Ishikawa (cell line): ENCODE measurements at regions not wholly inside any gene's neighbourhood (a gene's known extent, or its start where the extent isn't known, plus 50 kb on each side); places are given as distances from the start of the nearest gene placed in this dataset.

Experiments used
- CEBPB ChIP-seq: IDR thresholded peaks from 2 replicates; pipeline ENCODE4 v1.6.1; 2012
- CREB1 ChIP-seq: IDR thresholded peaks from 2 replicates; pipeline ENCODE4 v1.6.1; 2012; ENCODE audit warnings: low read depth
- EGR1 ChIP-seq: IDR thresholded peaks from 2 replicates; pipeline ENCODE4 v1.6.1; 2012
- EP300 ChIP-seq: IDR thresholded peaks from 2 replicates; pipeline ENCODE4 v1.6.1; 2012; ENCODE audit warnings: borderline replicate concordance
- FOXM1 ChIP-seq: IDR thresholded peaks from 2 replicates; pipeline ENCODE4 v1.6.1; 2012; ENCODE audit warnings: low read depth, borderline replicate concordance
- MAX ChIP-seq: IDR thresholded peaks from 2 replicates; pipeline ENCODE4 v1.6.1; 2012
- NFIC ChIP-seq: IDR thresholded peaks from 2 replicates; pipeline ENCODE4 v1.6.1; 2012
- RAD21 ChIP-seq: IDR thresholded peaks from 2 replicates; pipeline ENCODE4 v1.6.1; 2012; ENCODE audit warnings: low read depth
- TAF1 ChIP-seq: IDR thresholded peaks from 2 replicates; pipeline ENCODE4 v1.6.1; 2012; ENCODE audit warnings: low read depth, mild to moderate bottlenecking
- TCF12 ChIP-seq: IDR thresholded peaks from 2 replicates; pipeline ENCODE4 v1.6.1; 2012; ENCODE audit warnings: low read depth
- TEAD4 ChIP-seq: IDR thresholded peaks from 2 replicates; pipeline ENCODE4 v1.6.1; 2012
- USF1 ChIP-seq: IDR thresholded peaks from 2 replicates; pipeline ENCODE4 v1.6.1; 2012
- YY1 ChIP-seq: IDR thresholded peaks from 2 replicates; pipeline ENCODE4 v1.6.1; 2012; ENCODE audit warnings: low read depth
- ZBTB7A ChIP-seq: IDR thresholded peaks from 2 replicates; pipeline ENCODE4 v1.6.1; 2012; ENCODE audit warnings: low read depth
- TF ChIP-seq, protein P1 (sequence below): IDR thresholded peaks from 2 replicates; pipeline ENCODE4 v1.6.1; 2012; ENCODE audit warnings: low read depth, mild to moderate bottlenecking

GRCh38 chr12:131636940-131637750 is 73.7 kb upstream of the SFSWAP start:
- TF ChIP-seq CEBPB (no peak), ZBTB7A (no peak)

DNA sequence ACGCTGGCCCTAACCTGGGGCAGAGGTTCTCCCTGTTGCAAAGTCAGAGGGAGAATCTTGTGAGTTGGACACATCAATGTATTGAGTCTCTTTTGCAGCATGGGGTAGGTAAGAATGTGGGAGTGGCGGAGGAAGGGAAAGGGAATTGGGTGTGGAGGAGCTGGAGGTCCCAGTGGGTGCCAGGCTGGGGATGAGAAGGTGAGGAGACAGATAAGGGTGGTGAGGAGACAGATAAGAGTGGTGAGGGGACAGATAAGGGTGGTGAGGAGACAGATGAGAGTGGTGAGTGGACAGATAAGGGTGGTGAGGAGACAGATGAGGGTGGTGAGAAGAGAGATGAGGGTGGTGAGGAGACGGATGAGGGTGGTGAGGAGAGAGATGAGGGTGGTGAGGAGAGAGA is 72.9 kb upstream of the SFSWAP start:
- TF ChIP-seq YY1, result no peak
- no peak for TF ChIP-seq TCF12
- no peak for TF ChIP-seq CREB1
- TF ChIP-seq NFIC, result no peak
- no peak for TF ChIP-seq EGR1
- no peak for TF ChIP-seq TAF1
- no peak for TF ChIP-seq TEAD4
- no peak for TF ChIP-seq MAX
- no peak for TF ChIP-seq EP300
- TF ChIP-seq FOXM1, result no peak
- TF ChIP-seq USF1, result no peak
- no peak for TF ChIP-seq CEBPB
- TF ChIP-seq, protein P1, sequence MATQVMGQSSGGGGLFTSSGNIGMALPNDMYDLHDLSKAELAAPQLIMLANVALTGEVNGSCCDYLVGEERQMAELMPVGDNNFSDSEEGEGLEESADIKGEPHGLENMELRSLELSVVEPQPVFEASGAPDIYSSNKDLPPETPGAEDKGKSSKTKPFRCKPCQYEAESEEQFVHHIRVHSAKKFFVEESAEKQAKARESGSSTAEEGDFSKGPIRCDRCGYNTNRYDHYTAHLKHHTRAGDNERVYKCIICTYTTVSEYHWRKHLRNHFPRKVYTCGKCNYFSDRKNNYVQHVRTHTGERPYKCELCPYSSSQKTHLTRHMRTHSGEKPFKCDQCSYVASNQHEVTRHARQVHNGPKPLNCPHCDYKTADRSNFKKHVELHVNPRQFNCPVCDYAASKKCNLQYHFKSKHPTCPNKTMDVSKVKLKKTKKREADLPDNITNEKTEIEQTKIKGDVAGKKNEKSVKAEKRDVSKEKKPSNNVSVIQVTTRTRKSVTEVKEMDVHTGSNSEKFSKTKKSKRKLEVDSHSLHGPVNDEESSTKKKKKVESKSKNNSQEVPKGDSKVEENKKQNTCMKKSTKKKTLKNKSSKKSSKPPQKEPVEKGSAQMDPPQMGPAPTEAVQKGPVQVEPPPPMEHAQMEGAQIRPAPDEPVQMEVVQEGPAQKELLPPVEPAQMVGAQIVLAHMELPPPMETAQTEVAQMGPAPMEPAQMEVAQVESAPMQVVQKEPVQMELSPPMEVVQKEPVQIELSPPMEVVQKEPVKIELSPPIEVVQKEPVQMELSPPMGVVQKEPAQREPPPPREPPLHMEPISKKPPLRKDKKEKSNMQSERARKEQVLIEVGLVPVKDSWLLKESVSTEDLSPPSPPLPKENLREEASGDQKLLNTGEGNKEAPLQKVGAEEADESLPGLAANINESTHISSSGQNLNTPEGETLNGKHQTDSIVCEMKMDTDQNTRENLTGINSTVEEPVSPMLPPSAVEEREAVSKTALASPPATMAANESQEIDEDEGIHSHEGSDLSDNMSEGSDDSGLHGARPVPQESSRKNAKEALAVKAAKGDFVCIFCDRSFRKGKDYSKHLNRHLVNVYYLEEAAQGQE, result no peak
- no peak for TF ChIP-seq RAD21
- no peak for TF ChIP-seq ZBTB7A

DNA sequence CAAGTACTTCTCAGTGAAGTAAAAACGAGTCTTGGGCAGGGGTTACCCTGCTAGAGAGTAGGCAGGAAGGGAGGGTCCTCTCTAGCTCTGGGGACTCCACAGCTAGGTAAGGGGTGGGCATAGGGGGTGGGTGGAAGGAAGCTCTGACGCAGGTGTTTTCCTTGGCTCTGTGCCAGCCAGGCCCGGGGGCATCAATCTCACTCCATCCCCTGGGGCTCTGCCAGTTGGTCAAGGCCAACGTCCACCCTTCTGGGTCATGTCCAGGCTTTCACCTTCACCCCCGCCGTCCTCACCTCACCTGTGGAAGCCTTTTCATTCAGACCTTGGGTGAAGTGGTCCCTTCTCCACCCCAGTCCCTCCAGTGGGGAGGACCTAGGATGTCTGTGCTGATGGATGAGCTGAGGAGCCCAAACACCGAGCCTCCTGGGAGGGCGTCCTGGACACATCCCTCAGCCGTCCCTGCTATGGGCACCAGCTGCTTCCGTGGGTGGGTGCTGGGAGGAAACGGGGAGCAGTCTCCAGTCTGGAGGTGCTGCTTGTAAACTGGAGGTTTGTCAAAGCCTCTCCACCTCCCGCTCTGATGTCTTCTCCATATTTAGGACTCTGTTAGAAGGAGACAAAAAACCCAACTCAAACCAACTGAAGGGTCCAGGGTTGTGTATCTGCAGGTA is 71.5 kb upstream of the SFSWAP start:
- TF ChIP-seq CREB1, result no peak

DNA sequence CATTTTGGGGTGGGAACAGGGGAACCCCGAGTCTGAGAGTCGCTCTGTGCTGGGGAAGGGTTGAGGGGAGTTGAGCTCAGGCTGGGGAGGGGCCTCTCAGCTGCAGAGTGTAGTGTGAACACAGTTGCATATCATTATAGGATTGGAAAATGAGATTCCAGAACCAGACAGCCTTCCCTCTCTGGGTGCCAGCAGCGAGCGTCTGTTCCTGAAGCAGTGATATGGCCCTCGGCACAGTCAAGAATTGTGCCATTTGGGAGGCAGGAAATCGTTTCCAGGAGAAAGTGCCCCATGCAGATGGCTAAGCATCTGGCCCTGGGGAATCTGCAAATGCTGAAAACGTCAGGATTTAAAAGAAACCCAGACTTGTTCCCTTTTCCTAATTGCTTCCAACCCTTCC is 70.4 kb upstream of the SFSWAP start:
- TF ChIP-seq TEAD4, result no peak
- TF ChIP-seq MAX, result no peak
- no peak for TF ChIP-seq TAF1
- TF ChIP-seq YY1, result no peak
- TF ChIP-seq TCF12, result no peak
- TF ChIP-seq, protein P1, result no peak
- no peak for TF ChIP-seq NFIC
- TF ChIP-seq RAD21, result no peak
- no peak for TF ChIP-seq CREB1
- TF ChIP-seq EP300, result no peak
- no peak for TF ChIP-seq USF1
- TF ChIP-seq CEBPB, result no peak
- no peak for TF ChIP-seq ZBTB7A

- no peak for TF ChIP-seq CEBPB
- no peak for TF ChIP-seq YY1
- TF ChIP-seq ZBTB7A, result no peak
- no peak for TF ChIP-seq EGR1
- TF ChIP-seq USF1, result no peak
Observed at GRCh38 chr12:131641315-131641714, 69.6 kb upstream of the SFSWAP start.

DNA sequence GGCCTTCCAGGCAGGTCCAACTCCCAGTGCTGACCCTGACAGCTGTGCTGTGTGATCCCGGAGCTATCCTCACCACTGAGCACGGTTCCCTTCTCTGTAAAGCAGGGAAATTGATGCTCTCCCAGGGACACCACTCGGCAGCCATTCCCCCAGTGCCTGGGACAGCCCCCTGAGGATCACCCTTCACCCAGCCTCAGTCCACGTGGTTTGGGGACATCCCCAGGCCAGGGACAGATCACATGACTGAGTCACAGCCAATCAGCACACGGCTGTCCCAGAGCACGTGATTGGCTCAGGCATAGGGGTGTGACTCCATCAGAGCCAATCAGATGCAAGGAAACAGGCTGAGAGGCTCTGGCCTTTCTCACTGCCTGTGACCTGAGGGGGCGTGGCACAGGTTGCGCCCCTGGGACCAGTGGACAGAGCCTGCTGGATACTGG is 68.8 kb upstream of the SFSWAP start:
- TF ChIP-seq MAX (peak; percentile 87), USF1 (peak; percentile 88)
- TF ChIP-seq, protein P1, result no peak
